ENCODE measurements at regions not wholly inside any gene's neighbourhood (a gene's known extent, or its start where the extent isn't known, plus 50 kb on each side); places are given as distances from the start of the nearest gene placed in this dataset.

DNA sequence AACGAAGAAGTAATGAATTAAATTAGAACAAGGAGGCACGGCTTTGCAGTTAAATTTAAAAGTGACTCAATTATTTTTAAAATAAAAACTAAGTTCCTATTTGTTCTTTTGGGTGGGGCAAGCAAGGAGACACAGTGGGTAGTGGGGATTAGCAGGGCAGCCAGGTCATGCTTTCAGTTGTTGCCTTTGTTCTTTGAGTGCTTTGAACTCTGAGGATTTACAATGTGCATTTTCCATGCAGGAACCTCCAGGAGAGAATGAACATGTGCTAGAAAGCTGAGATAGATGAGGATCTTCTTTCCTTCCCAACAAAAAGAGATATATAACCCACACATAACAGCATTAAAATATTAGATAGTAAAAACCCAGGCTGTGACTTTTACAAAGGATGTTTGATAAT is 420.4 kb upstream of the CTSO start:
- TF ChIP-seq, protein P1, sequence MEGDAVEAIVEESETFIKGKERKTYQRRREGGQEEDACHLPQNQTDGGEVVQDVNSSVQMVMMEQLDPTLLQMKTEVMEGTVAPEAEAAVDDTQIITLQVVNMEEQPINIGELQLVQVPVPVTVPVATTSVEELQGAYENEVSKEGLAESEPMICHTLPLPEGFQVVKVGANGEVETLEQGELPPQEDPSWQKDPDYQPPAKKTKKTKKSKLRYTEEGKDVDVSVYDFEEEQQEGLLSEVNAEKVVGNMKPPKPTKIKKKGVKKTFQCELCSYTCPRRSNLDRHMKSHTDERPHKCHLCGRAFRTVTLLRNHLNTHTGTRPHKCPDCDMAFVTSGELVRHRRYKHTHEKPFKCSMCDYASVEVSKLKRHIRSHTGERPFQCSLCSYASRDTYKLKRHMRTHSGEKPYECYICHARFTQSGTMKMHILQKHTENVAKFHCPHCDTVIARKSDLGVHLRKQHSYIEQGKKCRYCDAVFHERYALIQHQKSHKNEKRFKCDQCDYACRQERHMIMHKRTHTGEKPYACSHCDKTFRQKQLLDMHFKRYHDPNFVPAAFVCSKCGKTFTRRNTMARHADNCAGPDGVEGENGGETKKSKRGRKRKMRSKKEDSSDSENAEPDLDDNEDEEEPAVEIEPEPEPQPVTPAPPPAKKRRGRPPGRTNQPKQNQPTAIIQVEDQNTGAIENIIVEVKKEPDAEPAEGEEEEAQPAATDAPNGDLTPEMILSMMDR (IDR thresholded peaks at IDR 0.05), result no peak
- TF ChIP-seq POLR2A (IDR thresholded peaks at IDR 0.05), result no peak
- no peak for TF ChIP-seq EP300 (IDR thresholded peaks at IDR 0.05)

All from suprapubic skin (tissue), 3 donors.